H1 (cell line): ENCODE measurements at regions not wholly inside any gene's neighbourhood (a gene's known extent, or its start where the extent isn't known, plus 50 kb on each side); places are given as distances from the start of the nearest gene placed in this dataset.
A peak's percentile ranks its signal among the peaks of the same experiment; 100 is the strongest.

Experiments used
- CTCF ChIA-PET: fragments of 300-600 bp; sonication (Branson Sonifier 250); formaldehyde crosslinking; loops from one replicate; lab custom pipeline; 2021; ENCODE audit not compliant: partially characterized antibody; lab: Charles Lee
- POLR2A ChIA-PET: fragments of 300-600 bp; sonication (Branson Sonifier 250); formaldehyde crosslinking; loops from one replicate; lab custom pipeline; 2021; ENCODE audit warnings: inconsistent platforms; ENCODE audit not compliant: partially characterized antibody; lab: Charles Lee
- DNase-seq, 2 experiments: peaks; one replicate each; pipeline versions ENCODE4 v3.0.0 to v3.0.0-alpha.2; 2010 to 2022; ENCODE audit warnings: low spot score in 2 of 2, low read depth in 1 of 2, mixed read lengths in 1 of 2
- FAIRE-seq: peaks from 2 replicates; lab custom pipeline; 2011; peaks lifted over from hg19 to GRCh38; lab: Jason Lieb, UNC
- H2AFZ ChIP-seq: 2 replicates; pipeline ENCODE4 v1.8.1; 2012; ENCODE audit warnings: low read length, inconsistent platforms
- H2AK5ac ChIP-seq: 2 replicates; pipeline ENCODE4 v1.6.1; 2013; ENCODE audit warnings: low read depth, low read length
- H2BK120ac ChIP-seq: replicated peaks from 2 replicates; pipeline ENCODE3; 2013; ENCODE audit warnings: low read depth, low read length, inconsistent platforms
- H2BK12ac ChIP-seq: 2 replicates; pipeline ENCODE4 v1.6.1; 2013; ENCODE audit warnings: low read depth, low read length
- H2BK15ac ChIP-seq: 2 replicates; pipeline ENCODE4 v1.6.1; 2013; ENCODE audit warnings: low read length
- H2BK20ac ChIP-seq: 2 replicates; pipeline ENCODE4 v1.6.1; 2013; ENCODE audit warnings: low read length
- H2BK5ac ChIP-seq: 2 replicates; pipeline ENCODE4 v1.6.1; 2013; ENCODE audit warnings: low read depth, low read length
- H3K14ac ChIP-seq: 2 replicates; pipeline ENCODE4 v1.6.1; 2013; ENCODE audit warnings: inconsistent platforms; ENCODE audit not compliant: insufficient read length
- H3K18ac ChIP-seq: 2 replicates; pipeline ENCODE4 v1.6.1; 2013; ENCODE audit warnings: low read length; ENCODE audit errors: extremely low read depth
- H3K23ac ChIP-seq: 2 replicates; pipeline ENCODE4 v1.6.1; 2013; ENCODE audit warnings: inconsistent platforms; ENCODE audit not compliant: insufficient read length
- H3K23me2 ChIP-seq: 2 replicates; pipeline ENCODE4 v1.6.1; 2013; ENCODE audit warnings: low read depth, low read length
- H3K27ac ChIP-seq: 2 replicates; pipeline ENCODE4 v1.6.1; 2011; ENCODE audit warnings: low read depth, low read length, inconsistent platforms
- H3K27me3 ChIP-seq, 4 experiments: replicated peaks in 1 of 4; 1 replicate in 1 of 4; 2 replicates in 3 of 4; pipeline versions ENCODE4 v1.6.1 to v1.8.1; 2011 to 2013; ENCODE audit warnings: low read length in 3 of 4, mild to moderate bottlenecking in 3 of 4, inconsistent platforms in 2 of 4, mixed read lengths in 2 of 4, moderate library complexity in 1 of 4; ENCODE audit not compliant: control insufficient read depth in 3 of 4, insufficient read depth in 3 of 4; ENCODE audit errors: extremely low read depth in 1 of 4
- H3K36me3 ChIP-seq, 4 experiments: 2 replicates each; pipeline versions ENCODE4 v1.6.1 to v1.8.1; 2011 to 2013; ENCODE audit warnings: mild to moderate bottlenecking in 4 of 4, low read length in 3 of 4, moderate library complexity in 2 of 4, control low read depth in 1 of 4, inconsistent platforms in 1 of 4; ENCODE audit not compliant: insufficient read depth in 4 of 4, control insufficient read depth in 2 of 4
- H3K4ac ChIP-seq: replicated peaks from 2 replicates; pipeline ENCODE3; 2013; ENCODE audit warnings: low read length, low read depth, mixed read lengths, inconsistent platforms; ENCODE audit not compliant: insufficient read length
- H3K4me1 ChIP-seq, 4 experiments: replicated peaks in 1 of 4; 1 replicate in 1 of 4; 2 replicates in 3 of 4; pipeline versions ENCODE4 v1.6.1 to v1.8.1; 2011 to 2013; ENCODE audit warnings: low read length in 3 of 4, inconsistent platforms in 2 of 4, mixed read lengths in 1 of 4; ENCODE audit not compliant: insufficient read depth in 4 of 4, control insufficient read depth in 3 of 4
- H3K4me2 ChIP-seq, 2 experiments: 2 replicates each; pipeline versions ENCODE4 v1.6.1 to v1.8.1; 2011 to 2013; ENCODE audit warnings: low read depth in 2 of 2, low read length in 2 of 2, control low read depth in 1 of 2, inconsistent platforms in 1 of 2, mild to moderate bottlenecking in 1 of 2; ENCODE audit not compliant: insufficient read depth in 1 of 2
- H3K4me3 ChIP-seq, 4 experiments: fragments of 200-600, 300-600 bp in 1 of 4; sonication (generic), shearing (Covaris generic), sonication (Bioruptor Twin) in 1 of 4; 2 replicates each; pipeline versions ENCODE4 v1.5.1 to v1.8.1; 2011 to 2016; ENCODE audit warnings: low read length in 4 of 4, low read depth in 3 of 4, control low read depth in 2 of 4, inconsistent platforms in 2 of 4, mild to moderate bottlenecking in 2 of 4, mixed read lengths in 1 of 4, moderate library complexity in 1 of 4; ENCODE audit not compliant: insufficient read depth in 2 of 4; ENCODE audit errors: extremely low read depth in 1 of 4
- H3K56ac ChIP-seq: replicated peaks from 2 replicates; pipeline ENCODE3; 2013; ENCODE audit warnings: low read depth, mild to moderate bottlenecking, mixed read lengths, low read length, inconsistent platforms; ENCODE audit not compliant: insufficient read length
- H3K79me1 ChIP-seq: 2 replicates; pipeline ENCODE4 v1.6.1; 2013; ENCODE audit warnings: low read depth, low read length, control low read depth
- H3K79me2 ChIP-seq, 2 experiments: 2 replicates each; pipeline versions ENCODE4 v1.6.1 to v1.8.1; 2012 to 2013; ENCODE audit warnings: low read length in 2 of 2, mild to moderate bottlenecking in 2 of 2, inconsistent platforms in 1 of 2; ENCODE audit not compliant: insufficient read depth in 2 of 2, control insufficient read depth in 1 of 2
- H3K9ac ChIP-seq, 4 experiments: replicated peaks in 1 of 4; 1 replicate in 1 of 4; 2 replicates in 3 of 4; pipeline versions ENCODE4 v1.6.1 to v1.8.1; 2011 to 2013; ENCODE audit warnings: low read depth in 3 of 4, low read length in 3 of 4, control low read depth in 2 of 4, mild to moderate bottlenecking in 2 of 4, moderate library complexity in 2 of 4, inconsistent platforms in 1 of 4; ENCODE audit errors: extremely low read depth in 1 of 4
- H3K9me3 ChIP-seq, 2 experiments: 2 replicates each; pipeline versions ENCODE4 v1.6.1 to v1.8.1; 2012 to 2013; ENCODE audit warnings: mild to moderate bottlenecking in 2 of 2, moderate library complexity in 2 of 2, control low read depth in 1 of 2, inconsistent platforms in 1 of 2, low read depth in 1 of 2, low read length in 1 of 2, mixed read lengths in 1 of 2; ENCODE audit not compliant: insufficient read depth in 2 of 2
- H4K20me1 ChIP-seq, 2 experiments: replicated peaks in 1 of 2; 2 replicates each; pipeline versions ENCODE3 to v1.8.1; 2011 to 2013; ENCODE audit warnings: inconsistent platforms in 2 of 2, low read length in 2 of 2, mild to moderate bottlenecking in 1 of 2; ENCODE audit not compliant: insufficient read depth in 2 of 2, control insufficient read depth in 1 of 2
- H4K5ac ChIP-seq: 2 replicates; pipeline ENCODE4 v1.6.1; 2013; ENCODE audit warnings: low read length, low read depth, mixed read lengths, inconsistent platforms; ENCODE audit not compliant: insufficient read length
- H4K8ac ChIP-seq: 2 replicates; pipeline ENCODE4 v1.8.0; 2013; ENCODE audit warnings: mild to moderate bottlenecking, moderate library complexity, low read length, inconsistent platforms; ENCODE audit not compliant: insufficient read depth; ENCODE audit errors: extremely low read depth
- H4K91ac ChIP-seq: replicated peaks from 2 replicates; pipeline ENCODE3; 2013; ENCODE audit warnings: low read length, mixed read lengths, inconsistent platforms; ENCODE audit not compliant: insufficient read length
- CBX8 ChIP-seq: fragments of 300-800, 300-1000 bp; sonication (generic); IDR thresholded peaks from 2 replicates; pipeline ENCODE4 v1.7.1; 2016; ENCODE audit warnings: low read depth, low read length, borderline replicate concordance
- CHD2 ChIP-seq: IDR thresholded peaks from 2 replicates; pipeline ENCODE4 v1.6.1; 2012; ENCODE audit warnings: low read length, improper control_type of control experiment
- EGR1 ChIP-seq: IDR thresholded peaks from 2 replicates; pipeline ENCODE4 v1.6.1; 2011; ENCODE audit warnings: low read depth, low read length, borderline replicate concordance
- HDAC2 ChIP-seq, 2 experiments: fragments of 300-600 bp in 1 of 2; sonication (generic) in 1 of 2; IDR thresholded peaks; 2 replicates each; pipeline ENCODE4 v1.6.1; 2011 to 2012; ENCODE audit warnings: low read depth in 2 of 2, low read length in 2 of 2, mild to moderate bottlenecking in 2 of 2, moderate library complexity in 2 of 2, borderline replicate concordance in 1 of 2, inconsistent platforms in 1 of 2
- HDAC6 ChIP-seq: IDR thresholded peaks from one replicate; pipeline ENCODE4 v1.7.1; 2012; ENCODE audit warnings: low read depth, mild to moderate bottlenecking, inconsistent platforms, low read length, moderate library complexity
- PHF8 ChIP-seq: fragments of 200-600 bp; sonication (generic); conservative IDR thresholded peaks from 2 replicates; pipeline ENCODE4 v1.7.1; 2012; ENCODE audit warnings: low read depth, mild to moderate bottlenecking, inconsistent platforms, low read length, moderate library complexity
- RBBP5 ChIP-seq: IDR thresholded peaks from 2 replicates; pipeline ENCODE4 v1.7.1; 2012; ENCODE audit warnings: low read depth, mild to moderate bottlenecking, inconsistent platforms, low read length, moderate library complexity, borderline replicate concordance
- SAP30 ChIP-seq: fragments of 300-600 bp; sonication (generic); IDR thresholded peaks from 2 replicates; pipeline ENCODE4 v1.7.1; 2012; ENCODE audit warnings: low read length, moderate library complexity, mild to moderate bottlenecking, inconsistent platforms; ENCODE audit not compliant: insufficient read depth, insufficient replicate concordance
- SIX5 ChIP-seq: IDR thresholded peaks from 2 replicates; pipeline ENCODE4 v1.6.1; 2011; ENCODE audit warnings: mild to moderate bottlenecking, low read depth, low read length
- SP4 ChIP-seq: IDR thresholded peaks from 2 replicates; pipeline ENCODE4 v1.6.1; 2012; ENCODE audit warnings: low read length, inconsistent platforms
- WGBS, 2 experiments: shearing (Covaris generic) in 1 of 2; methylation state at CpG; one replicate each; pipeline versions ENCODE4 v1.1.6 to v1.1.7; 2013 to 2015; ENCODE audit warnings: low lambda C conversion rate in 2 of 2, mixed read lengths in 2 of 2, inconsistent platforms in 1 of 2, low coverage in 1 of 2, missing lambda C conversion rate in 1 of 2; ENCODE audit not compliant: insufficient replicate concordance in 2 of 2, insufficient coverage in 1 of 2, insufficient read length in 1 of 2; ENCODE audit errors: extremely low coverage in 1 of 2, missing lambda C conversion rate in 1 of 2; 5-methylcytosine and 5-hydroxymethylcytosine counted together

DNA sequence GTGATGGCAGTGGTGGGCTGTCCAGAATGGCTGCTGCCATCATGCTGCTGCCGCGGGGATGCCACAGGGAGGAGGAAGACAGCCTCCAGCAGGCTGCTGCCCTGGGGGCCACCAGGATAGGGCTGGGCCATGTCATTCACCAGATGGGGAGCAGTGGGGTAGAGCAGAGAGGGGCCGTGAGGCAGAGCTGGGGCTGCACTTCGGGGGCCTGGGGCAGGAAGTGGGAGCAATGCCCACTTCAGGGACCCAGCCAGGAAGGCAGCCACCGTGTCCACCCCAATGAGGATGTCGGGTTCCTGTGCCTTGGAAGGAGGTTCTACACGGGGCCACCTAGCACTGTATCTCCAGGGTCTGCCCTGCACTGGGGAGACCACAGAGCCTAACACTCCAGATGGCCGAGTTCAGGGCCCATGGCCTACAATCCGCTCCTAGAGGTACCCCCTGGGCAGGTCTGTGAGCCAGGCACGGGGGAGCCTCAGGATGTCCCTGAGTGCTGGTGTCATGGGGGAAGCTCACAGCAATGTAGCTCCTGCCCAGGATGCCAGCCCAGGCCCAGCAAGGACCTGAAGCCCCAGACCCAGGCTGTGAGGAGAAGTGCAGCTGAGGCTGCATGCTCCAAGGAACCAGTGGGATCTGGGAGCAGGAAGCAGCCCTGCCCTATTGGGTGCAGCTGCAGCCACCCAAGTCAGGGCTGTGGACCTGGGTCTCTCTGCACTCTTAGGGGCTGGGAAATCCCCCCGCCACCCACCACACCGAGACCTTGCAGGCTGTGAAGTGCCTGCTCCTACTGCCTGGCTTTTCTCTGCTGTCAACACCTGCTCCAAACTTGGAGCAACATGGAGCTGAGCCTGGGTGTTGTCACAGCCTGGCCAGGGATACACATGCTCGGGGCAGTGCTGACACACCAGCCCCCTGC, 140.3 kb downstream of the PDHA2 start:
- Histone ChIP-seq H3K4me2 (no peak overlapping the region), H3K4me1 (no peaks in the 10 kb centered on the region), H3K79me1 (no peaks in the 10 kb centered on the region), H3K18ac (no peak overlapping the region), H2BK20ac (no peak overlapping the region), H3K27ac (no peak overlapping the region), H3K4ac (no peak overlapping the region), H3K9ac (no peak overlapping the region), H3K9me3 (peaks cover 3 to 12% of the 10 kb centered on the region in 2 experiments; a peak in 1 of 4 replicates), H3K23ac (no peak overlapping the region), H4K91ac (peak overlapping the region; percentile 42), H2BK120ac (no peak overlapping the region), H2BK5ac (no peak overlapping the region), H2BK12ac (no peak overlapping the region), H2BK15ac (no peak overlapping the region), H4K20me1 (no peaks in the 10 kb centered on the region), H3K14ac (no peak overlapping the region), H4K8ac (peak overlapping the region; percentile 46; the same call in 1 of the 2 replicates), H3K36me3 (no peaks in the 10 kb centered on the region), H2AK5ac (no peak overlapping the region), H3K27me3 (no peaks in the 10 kb centered on the region), H3K56ac (no peak overlapping the region), H3K23me2 (no peaks in the 10 kb centered on the region), H3K4me3 (no peak overlapping the region), H4K5ac (no peak overlapping the region), H3K79me2 (no peaks in the 10 kb centered on the region), H2AFZ (no peak overlapping the region)
- TF ChIP-seq CBX8 (no peak), HDAC6 (no peak), SAP30 (no peak), RBBP5 (no peak), SP4 (no peak), SIX5 (no peak), EGR1 (no peak), PHF8 (no peak), CHD2 (no peak), HDAC2 (IDR thresholded peaks at IDR 0.05; ENCODE audit: borderline replicate concordance in 1 of 2, low read depth in 2 of 2, low read length in 2 of 2) (no peak)
- DNase-seq (no peak), FAIRE-seq (no peak)
- 93% methylated on average over 10 of the region's 13 CpGs; no CpG with 5 or more reads in 1 of the 2 experiments for WGBS, 2 experiments
- CTCF ChIA-PET, result no interaction called here
- POLR2A ChIA-PET, result no interaction called here
